B cell (primary cell): ENCODE measurements at regions not wholly inside any gene's neighbourhood (a gene's known extent, or its start where the extent isn't known, plus 50 kb on each side); places are given as distances from the start of the nearest gene placed in this dataset.

ENCODE experiments used
- ATAC-seq: fragments of 200-7000 bp; cut with Tn5 transposase; one replicate; pipeline ENCODE4 v1.10.0; 2021; ENCODE audit warnings: low read depth, mild to moderate bottlenecking, moderate number of reproducible peaks, moderate library complexity
- CTCF ChIA-PET: fragments of 350-600 bp; sonication (Branson Sonifier 250); formaldehyde crosslinking; loops from one replicate; lab custom pipeline; 2021; ENCODE audit warnings: antibody characterized with exemption, inconsistent platforms; lab: Charles Lee
- POLR2A ChIA-PET: fragments of 350-600 bp; sonication (Branson Sonifier 250); formaldehyde crosslinking; loops from one replicate; lab custom pipeline; 2021; ENCODE audit warnings: antibody characterized with exemption; lab: Charles Lee
- DNase-seq: peaks from one replicate; pipeline ENCODE4 v3.0.0; 2013
- H2AFZ ChIP-seq: 2 replicates; pipeline ENCODE4 v1.6.1; 2012; ENCODE audit warnings: mild to moderate bottlenecking, low read depth, low read length; ENCODE audit not compliant: insufficient read depth, poor library complexity, severe bottlenecking
- H3K27ac ChIP-seq, 2 donors: 1 replicate in 1 of 2; 2 replicates in 1 of 2; pipeline ENCODE4 v1.5.1; 2012 to 2013; ENCODE audit warnings: low read length in 2 of 2, mild to moderate bottlenecking in 2 of 2, moderate library complexity in 1 of 2
- H3K27me3 ChIP-seq, 4 experiments: fragments of 200-600 bp in 1 of 4; sonication (generic) in 1 of 4; replicated peaks in 1 of 4; 1 replicate in 2 of 4; 2 replicates in 2 of 4; pipeline versions ENCODE4 v1.6.1 to v1.7.0; 2013 to 2016; ENCODE audit warnings: low read length in 3 of 4, mild to moderate bottlenecking in 2 of 4, mixed read lengths in 1 of 4, moderate library complexity in 1 of 4; ENCODE audit not compliant: insufficient read depth in 4 of 4, control insufficient read depth in 3 of 4; ENCODE audit errors: control extremely low read depth in 1 of 4
- H3K36me3 ChIP-seq, 2 experiments: replicated peaks in 1 of 2; 1 replicate in 1 of 2; 2 replicates in 1 of 2; pipeline versions ENCODE4 v1.6.1 to v1.7.1; 2013; ENCODE audit warnings: low read length in 1 of 2; ENCODE audit not compliant: insufficient read depth in 2 of 2, control insufficient read depth in 1 of 2; ENCODE audit errors: control extremely low read depth in 1 of 2, extremely low read depth in 1 of 2
- H3K4me1 ChIP-seq, 2 donors: fragments of 200-600 bp in 1 of 2; sonication (generic) in 1 of 2; 1 replicate in 1 of 2; 2 replicates in 1 of 2; pipeline versions ENCODE4 v1.5.1 to v1.6.1; 2013 to 2017; ENCODE audit warnings: low read length in 2 of 2; ENCODE audit not compliant: control insufficient read depth in 2 of 2, insufficient read depth in 2 of 2
- H3K4me2 ChIP-seq: replicated peaks from 2 replicates; pipeline ENCODE3; 2012; ENCODE audit warnings: mild to moderate bottlenecking, low read depth, low read length; ENCODE audit not compliant: poor library complexity, severe bottlenecking
- H3K4me3 ChIP-seq, 5 experiments: fragments of 200-600 bp in 1 of 5; sonication (generic) in 1 of 5; 1 replicate in 3 of 5; 2 replicates in 2 of 5; pipeline versions ENCODE4 v1.5.1 to v1.7.0; 2011 to 2016; ENCODE audit warnings: low read length in 4 of 5, mild to moderate bottlenecking in 4 of 5, low read depth in 2 of 5, control low read depth in 1 of 5, moderate library complexity in 1 of 5; ENCODE audit not compliant: insufficient read depth in 1 of 5; ENCODE audit errors: control extremely low read depth in 1 of 5, extremely low read depth in 1 of 5
- H3K79me2 ChIP-seq: fragments of 200-600 bp; sonication (generic); one replicate; pipeline ENCODE4 v1.6.0; 2016; ENCODE audit warnings: low read length; ENCODE audit not compliant: control insufficient read depth, insufficient read depth
- H3K9ac ChIP-seq: fragments of 200-600 bp; sonication (generic); 2 replicates; pipeline ENCODE4 v1.6.1; 2017; ENCODE audit warnings: mild to moderate bottlenecking, low read length, moderate library complexity
- H3K9me3 ChIP-seq, 3 donors: one replicate each; pipeline versions ENCODE4 v1.6.1 to v1.7.1; 2013; ENCODE audit warnings: low read length in 2 of 3; ENCODE audit not compliant: control insufficient read depth in 2 of 3, insufficient read depth in 1 of 3; ENCODE audit errors: control extremely low read depth in 1 of 3
- H4K20me1 ChIP-seq: 2 replicates; pipeline ENCODE4 v1.6.0; 2012; ENCODE audit warnings: mild to moderate bottlenecking, low read length; ENCODE audit not compliant: insufficient read depth, control insufficient read depth, poor library complexity, severe bottlenecking
- H3K27ac Mint-ChIP-seq: one replicate; pipeline ENCODE4 v1.8.0; 2021; ENCODE audit warnings: mixed read lengths
- H3K27me3 Mint-ChIP-seq: one replicate; pipeline ENCODE4 v1.8.0; 2021; ENCODE audit warnings: mixed read lengths
- H3K4me1 Mint-ChIP-seq: one replicate; pipeline ENCODE4 v1.8.0; 2021; ENCODE audit warnings: mixed read lengths
- H3K4me3 Mint-ChIP-seq: one replicate; pipeline ENCODE4 v1.8.0; 2021; ENCODE audit warnings: mixed read lengths
- H3K9me3 Mint-ChIP-seq: one replicate; pipeline ENCODE4 v1.8.0; 2022; ENCODE audit warnings: mixed read lengths; ENCODE audit not compliant: insufficient read depth
- CTCF ChIP-seq: fragments of 200-600 bp; IDR thresholded peaks from one replicate; pipeline ENCODE4 v1.8.0; 2022; ENCODE audit warnings: antibody characterized with exemption, mild to moderate bottlenecking
- EZH2 ChIP-seq: IDR thresholded peaks from 2 replicates; pipeline ENCODE4 v1.6.1; 2012; ENCODE audit warnings: borderline replicate concordance, low read depth, mild to moderate bottlenecking, moderate library complexity, low read length; ENCODE audit not compliant: insufficient read depth, poor library complexity, severe bottlenecking
- WGBS: methylation state at CpG from one replicate; pipeline ENCODE4 v1.1.5; 2013; ENCODE audit warnings: missing lambda C conversion rate; ENCODE audit not compliant: insufficient coverage; 5-methylcytosine and 5-hydroxymethylcytosine counted together
- intact Hi-C: fragments of 100-400 bp; cut with micrococcal nuclease; formaldehyde crosslinking; loops from one replicate; pipeline ENCODE4 v1.10.0; 2022

DNA sequence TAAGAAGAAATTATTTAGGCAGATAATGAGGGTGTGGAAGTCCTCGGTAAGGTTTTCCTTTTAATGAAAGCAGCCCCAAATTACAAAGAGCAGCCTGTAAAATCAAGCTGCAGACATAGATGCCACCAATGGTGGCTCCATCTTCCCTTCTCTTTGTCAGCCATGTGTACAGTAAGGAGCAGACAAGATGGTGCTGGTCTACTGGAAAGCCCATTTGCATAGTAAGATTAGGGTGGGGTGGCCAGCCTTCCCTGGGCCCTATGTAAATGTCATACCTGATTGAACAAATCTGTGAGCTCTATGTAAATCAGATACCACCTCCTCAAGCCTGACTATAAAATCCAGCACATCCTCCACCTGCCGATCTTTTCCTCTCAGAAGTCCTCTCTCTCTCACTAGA is 154.4 kb upstream of the SERTAD2 start:
- Histone ChIP-seq H2AFZ (no peak overlapping the region), H3K27me3 (no peaks in the 10 kb centered on the region), H3K79me2 (no peaks in the 10 kb centered on the region), H3K9me3 (no peaks in the 10 kb centered on the region), H3K4me3 (no peak overlapping the region), H4K20me1 (no peaks in the 10 kb centered on the region), H3K9ac (no peak overlapping the region), H3K4me2 (no peak overlapping the region), H3K4me1 (peaks cover 0 to 13% of the 10 kb centered on the region in 2 donors), H3K36me3 (peaks cover 0 to 2% of the 10 kb centered on the region in 2 experiments), H3K27ac (no peak overlapping the region)
- no peak overlapping the region for H3K27ac Mint-ChIP-seq
- no peaks in the 10 kb centered on the region for H3K27me3 Mint-ChIP-seq
- TF ChIP-seq CTCF, result no peak
- no peak for TF ChIP-seq EZH2
- no peak for ATAC-seq
- no peaks in the 10 kb centered on the region for H3K9me3 Mint-ChIP-seq
- intact Hi-C loops, result no loop called here
- peaks cover 18% of the 10 kb centered on the region for H3K4me1 Mint-ChIP-seq
- H3K4me3 Mint-ChIP-seq, result no peak overlapping the region
- DNase-seq, result no peak
- ChIA-PET CTCF (interaction anchor here (0.9 to 1.2 kb wide), 2 partner anchors 13 to 26 kb away, joined by 3 read pairs; no protein-coding TSS in a partner anchor), POLR2A (no interaction called here)
- 100% methylated on average over 1 of the region's 2 CpGs for WGBS

- Mint-ChIP-seq H3K27me3 (no peaks in the 10 kb centered on the region), H3K27ac (no peak overlapping the region), H3K4me3 (no peak overlapping the region), H3K4me1 (peaks cover 18% of the 10 kb centered on the region), H3K9me3 (no peaks in the 10 kb centered on the region)
- TF ChIP-seq CTCF, result no peak
- no peak for TF ChIP-seq EZH2
- no peak overlapping the region for H3K4me2 ChIP-seq
- no peak for ATAC-seq
- no peaks in the 10 kb centered on the region for H3K9me3 ChIP-seq
- POLR2A ChIA-PET, result no interaction called here
- no peak overlapping the region for H3K4me3 ChIP-seq
- 80% methylated on average over 1 of the region's 2 CpGs for WGBS
- no peak overlapping the region for H3K27ac ChIP-seq
- CTCF ChIA-PET, result interaction anchor here (1.2 kb wide), 1 partner anchor 26 kb away, joined by 3 read pairs; no protein-coding TSS in a partner anchor
- no peak overlapping the region for H3K9ac ChIP-seq
- peaks cover 0 to 13% of the 10 kb centered on the region in 2 donors for H3K4me1 ChIP-seq
- no peaks in the 10 kb centered on the region for H4K20me1 ChIP-seq
- peaks cover 0 to 2% of the 10 kb centered on the region in 2 experiments for H3K36me3 ChIP-seq
- no peak for DNase-seq
- intact Hi-C loops, result no loop called here
- no peaks in the 10 kb centered on the region for H3K79me2 ChIP-seq
- no peaks in the 10 kb centered on the region for H3K27me3 ChIP-seq
- no peak overlapping the region for H2AFZ ChIP-seq
Measured at GRCh38 chr2:64808754-64809153, 155.0 kb upstream of the SERTAD2 start.
